Thymus (tissue), 11 donors: ENCODE measurements at regions not wholly inside any gene's neighbourhood (a gene's known extent, or its start where the extent isn't known, plus 50 kb on each side); places are given as distances from the start of the nearest gene placed in this dataset.
A peak's percentile ranks its signal among the peaks of the same experiment; 100 is the strongest.

Experiments used
- DNase-seq, 9 donors: peaks; one replicate each; pipeline ENCODE4 v3.0.0-alpha.2; 2013; ENCODE audit warnings: low spot score in 9 of 9, low read depth in 6 of 9, missing footprints in 1 of 9
- H3K27ac ChIP-seq, 2 donors: one replicate each; pipeline ENCODE4 v1.5.1; 2013; ENCODE audit warnings: control low read depth in 1 of 2, low read depth in 1 of 2, low read length in 1 of 2, mild to moderate bottlenecking in 1 of 2, moderate library complexity in 1 of 2
- H3K27me3 ChIP-seq, 2 donors: one replicate each; pipeline ENCODE4 v1.5.1; 2013; ENCODE audit warnings: low read length in 1 of 2; ENCODE audit not compliant: control insufficient read depth in 2 of 2, insufficient read depth in 1 of 2
- H3K36me3 ChIP-seq, 2 donors: one replicate each; pipeline ENCODE4 v1.5.1; 2013; ENCODE audit warnings: low read length in 1 of 2, mild to moderate bottlenecking in 1 of 2, moderate library complexity in 1 of 2; ENCODE audit not compliant: control insufficient read depth in 2 of 2, insufficient read depth in 2 of 2
- H3K4me1 ChIP-seq, 2 donors: one replicate each; pipeline ENCODE4 v1.5.1; 2013; ENCODE audit warnings: low read length in 2 of 2; ENCODE audit not compliant: control insufficient read depth in 2 of 2, insufficient read depth in 2 of 2
- H3K4me3 ChIP-seq, 2 donors: one replicate each; pipeline ENCODE4 v1.5.1; 2013; ENCODE audit warnings: low read length in 2 of 2, control low read depth in 1 of 2, mild to moderate bottlenecking in 1 of 2
- H3K9me3 ChIP-seq, 2 donors: one replicate each; pipeline ENCODE4 v1.5.1; 2013; ENCODE audit warnings: low read length in 1 of 2, mild to moderate bottlenecking in 1 of 2; ENCODE audit not compliant: control insufficient read depth in 2 of 2, insufficient read depth in 1 of 2
- WGBS: extraction: QIAGEN DNeasy Blood & Tissue Kit; methylation state at CpG from one replicate; pipeline ENCODE4 v1.1.7; 2013; 5-methylcytosine and 5-hydroxymethylcytosine counted together
- donor health status: healthy.

DNA sequence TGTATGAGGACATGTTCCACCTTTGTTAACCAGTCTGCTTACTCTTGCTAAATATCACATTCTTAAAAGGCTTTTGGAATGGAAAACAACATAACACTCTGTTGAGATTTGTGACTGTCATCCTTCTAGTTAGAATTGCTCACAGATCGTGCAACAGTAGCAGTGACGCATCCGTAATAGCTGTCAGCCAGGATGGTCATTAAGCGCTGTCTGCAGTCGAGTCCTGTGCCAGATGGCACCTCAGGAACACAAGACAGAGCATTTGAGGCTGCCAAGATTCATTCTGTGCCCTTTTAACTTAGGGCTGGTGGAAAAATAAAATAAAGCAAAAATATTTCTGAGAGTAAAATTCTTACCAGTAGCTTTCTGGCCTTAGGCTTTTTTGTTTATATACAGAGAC is 348.6 kb downstream of the ANKRD7 start:
- no peaks in the 10 kb centered on the region for H3K4me1 ChIP-seq
- no peak overlapping the region for H3K4me3 ChIP-seq
- no peak for DNase-seq
- WGBS: 83% methylated on average over 5 of the region's 5 CpGs
- no peaks in the 10 kb centered on the region for H3K27me3 ChIP-seq
- no peak overlapping the region for H3K27ac ChIP-seq
- H3K9me3 ChIP-seq: no peaks in the 10 kb centered on the region
- H3K36me3 ChIP-seq: no peaks in the 10 kb centered on the region

DNA sequence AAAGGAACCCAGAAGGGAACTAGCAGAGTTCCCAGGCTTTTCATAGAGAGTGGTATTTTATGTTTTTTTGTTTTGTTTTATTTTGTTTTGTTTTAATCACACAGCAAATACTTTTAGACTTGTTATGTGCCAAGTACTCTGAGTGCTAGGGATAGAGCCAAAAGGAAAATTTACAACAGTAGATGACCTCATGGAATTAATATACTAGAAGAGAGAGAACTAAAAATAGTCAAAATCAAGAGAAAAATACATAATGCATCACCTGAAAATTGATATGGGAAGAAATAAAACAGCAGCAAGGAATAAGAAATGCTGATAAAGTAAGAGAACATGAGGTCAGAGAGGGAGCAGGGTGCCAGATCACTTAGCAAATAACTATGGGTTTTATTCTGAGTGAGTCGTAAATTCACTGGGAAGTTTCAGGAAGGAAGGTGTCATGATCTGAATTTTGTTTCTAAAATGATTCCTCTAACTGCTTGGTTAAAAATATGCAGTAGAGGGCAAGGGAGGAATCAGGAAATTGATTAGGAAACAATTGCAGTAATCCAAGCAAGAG is 351.0 kb downstream of the ANKRD7 start:
- no peaks in the 10 kb centered on the region for H3K4me1 ChIP-seq
- H3K9me3 ChIP-seq: no peaks in the 10 kb centered on the region
- no peak overlapping the region for H3K4me3 ChIP-seq
- no peaks in the 10 kb centered on the region for H3K36me3 ChIP-seq
- no peak overlapping the region for H3K27ac ChIP-seq
- 6% methylated on average over 1 of the region's 1 CpG for WGBS
- H3K27me3 ChIP-seq: no peaks in the 10 kb centered on the region
- DNase-seq: no peak

DNA sequence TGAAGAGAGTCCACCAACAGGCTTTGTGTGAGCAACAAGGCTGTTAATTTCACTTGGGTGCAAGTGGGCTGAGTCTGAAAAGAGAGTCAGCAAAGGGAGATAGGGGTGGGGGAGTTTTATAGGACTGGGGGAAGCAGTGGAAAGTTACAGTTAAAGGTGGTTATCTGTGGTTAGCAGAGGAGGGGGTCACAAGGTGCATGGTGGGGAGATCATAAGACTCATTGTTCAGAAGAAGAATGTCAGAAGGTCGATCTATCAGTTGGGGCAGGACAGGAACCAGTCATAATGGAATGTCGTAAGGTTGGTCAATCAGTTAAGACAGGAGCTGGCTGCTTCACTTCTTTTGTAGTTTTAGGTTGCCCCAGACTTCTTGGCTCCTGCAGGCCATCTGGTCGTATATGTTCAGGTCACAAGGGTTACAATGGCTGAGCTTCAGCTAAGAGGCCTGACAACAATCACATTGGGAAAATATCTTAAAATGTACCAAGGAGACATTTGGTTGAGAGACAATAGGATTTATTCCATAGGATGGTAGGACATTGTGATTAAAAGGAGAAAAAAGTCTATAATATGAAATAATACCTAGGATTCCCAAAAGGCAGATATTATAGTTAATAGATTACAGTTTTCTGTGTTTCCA is 356.4 kb downstream of the ANKRD7 start:
- no peaks in the 10 kb centered on the region for H3K36me3 ChIP-seq
- no peak overlapping the region for H3K27ac ChIP-seq
- DNase-seq: no peak
- H3K4me1 ChIP-seq: no peaks in the 10 kb centered on the region
- H3K9me3 ChIP-seq: no peaks in the 10 kb centered on the region
- WGBS: 75% methylated on average over 3 of the region's 3 CpGs
- H3K27me3 ChIP-seq: no peaks in the 10 kb centered on the region
- no peak overlapping the region for H3K4me3 ChIP-seq

DNA sequence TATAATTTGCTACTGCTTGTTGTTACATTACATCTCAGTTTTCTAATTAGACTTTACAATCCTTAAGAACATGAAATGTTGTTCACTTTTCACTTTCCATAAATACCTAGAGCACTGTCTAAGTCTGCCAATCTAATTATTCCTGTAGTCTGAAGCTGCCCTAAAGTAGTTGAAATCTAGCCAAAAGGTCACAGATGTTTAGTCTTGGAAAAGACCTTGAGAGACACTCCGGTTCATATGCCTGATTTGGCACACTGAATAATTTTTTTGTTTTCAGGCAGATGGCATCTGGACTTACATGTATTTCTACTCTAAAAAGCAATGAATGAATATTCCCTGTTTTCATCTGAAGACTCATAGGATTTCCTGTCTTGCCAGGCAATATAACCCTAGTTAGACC is 359.1 kb downstream of the ANKRD7 start:
- no peak for DNase-seq
- no peak overlapping the region for H3K27ac ChIP-seq
- H3K9me3 ChIP-seq: peaks cover 0 to 3% of the 10 kb centered on the region in 2 donors
- H3K4me3 ChIP-seq: no peak overlapping the region
- 91% methylated on average over 1 of the region's 1 CpG for WGBS
- H3K4me1 ChIP-seq: no peaks in the 10 kb centered on the region
- no peaks in the 10 kb centered on the region for H3K36me3 ChIP-seq
- H3K27me3 ChIP-seq: no peaks in the 10 kb centered on the region

DNA sequence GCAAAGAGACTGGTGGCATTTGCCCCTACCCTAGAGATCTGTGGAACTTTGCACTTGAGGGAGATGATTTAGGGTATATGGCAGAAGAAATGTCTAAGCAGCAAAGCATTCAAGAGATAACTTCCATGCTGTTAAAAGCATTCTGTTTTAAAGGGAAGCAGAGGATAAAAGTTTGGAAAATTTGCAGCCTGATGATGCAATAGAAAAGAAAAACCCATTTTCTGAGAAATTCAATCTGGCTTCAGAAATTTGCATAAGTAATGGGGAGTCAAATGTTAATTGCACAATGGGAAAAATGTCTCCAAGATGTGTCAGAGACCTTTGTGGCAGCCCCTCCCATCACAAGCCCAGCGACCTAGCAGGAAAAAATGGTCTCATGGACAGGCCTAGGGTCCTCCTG is 361.7 kb downstream of the ANKRD7 start:
- Histone ChIP-seq H3K4me1 (no peaks in the 10 kb centered on the region), H3K4me3 (no peak overlapping the region), H3K27ac (no peak overlapping the region), H3K27me3 (no peaks in the 10 kb centered on the region), H3K9me3 (peaks cover 0 to 3% of the 10 kb centered on the region in 2 donors), H3K36me3 (no peaks in the 10 kb centered on the region)
- WGBS: 74% methylated on average over 1 of the region's 1 CpG
- DNase-seq: no peak

DNA sequence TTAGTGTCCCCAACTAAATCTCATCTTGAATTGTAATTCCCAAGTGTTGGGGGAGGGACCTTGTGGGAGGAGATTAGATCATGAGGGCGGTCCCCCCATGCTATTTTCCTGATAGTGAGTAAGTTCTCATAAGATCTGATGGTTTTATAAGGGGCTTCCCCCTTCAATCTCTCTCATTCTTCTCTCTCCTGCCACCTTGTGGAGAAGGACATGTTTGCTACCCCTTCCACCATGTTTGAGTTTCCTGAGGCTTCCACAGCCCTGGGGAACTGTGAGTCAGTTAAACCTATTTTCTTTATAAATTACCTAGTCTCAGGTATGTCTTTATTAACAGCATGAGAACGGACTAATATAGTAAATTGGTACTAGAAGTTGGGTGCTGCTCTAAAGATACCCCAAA is 365.6 kb downstream of the ANKRD7 start:
- no peaks in the 10 kb centered on the region for H3K27me3 ChIP-seq
- peaks cover 0 to 3% of the 10 kb centered on the region in 2 donors for H3K9me3 ChIP-seq
- no peak overlapping the region for H3K4me3 ChIP-seq
- H3K36me3 ChIP-seq: no peaks in the 10 kb centered on the region
- peak in 3 of 9 donors; percentile 1 to 18 (median 4) for DNase-seq
- 58% methylated on average over 2 of the region's 2 CpGs for WGBS
- no peak overlapping the region for H3K27ac ChIP-seq
- no peaks in the 10 kb centered on the region for H3K4me1 ChIP-seq

DNA sequence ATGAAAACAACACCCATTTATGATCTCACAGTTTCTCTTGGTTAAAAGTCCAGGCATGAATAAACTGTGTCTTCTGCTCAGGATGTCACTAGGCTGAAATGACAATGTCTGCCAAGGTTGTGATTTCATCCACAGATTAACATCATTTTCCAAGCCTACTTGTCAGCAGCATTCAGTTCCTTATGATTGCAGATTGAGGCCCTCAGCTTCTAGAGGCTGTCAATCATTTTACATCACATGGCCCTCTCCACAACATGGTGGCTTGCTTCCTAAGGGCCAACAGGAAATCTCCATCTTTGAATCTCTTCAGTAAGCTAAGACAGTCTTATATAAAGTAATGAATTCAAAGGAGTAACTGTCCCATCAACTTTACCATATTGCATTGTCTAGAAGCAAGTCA is 377.6 kb downstream of the ANKRD7 start:
- Histone ChIP-seq H3K9me3 (no peaks in the 10 kb centered on the region), H3K4me1 (no peaks in the 10 kb centered on the region), H3K4me3 (no peak overlapping the region), H3K27ac (no peak overlapping the region), H3K27me3 (no peaks in the 10 kb centered on the region), H3K36me3 (no peaks in the 10 kb centered on the region)
- no peak for DNase-seq

DNA sequence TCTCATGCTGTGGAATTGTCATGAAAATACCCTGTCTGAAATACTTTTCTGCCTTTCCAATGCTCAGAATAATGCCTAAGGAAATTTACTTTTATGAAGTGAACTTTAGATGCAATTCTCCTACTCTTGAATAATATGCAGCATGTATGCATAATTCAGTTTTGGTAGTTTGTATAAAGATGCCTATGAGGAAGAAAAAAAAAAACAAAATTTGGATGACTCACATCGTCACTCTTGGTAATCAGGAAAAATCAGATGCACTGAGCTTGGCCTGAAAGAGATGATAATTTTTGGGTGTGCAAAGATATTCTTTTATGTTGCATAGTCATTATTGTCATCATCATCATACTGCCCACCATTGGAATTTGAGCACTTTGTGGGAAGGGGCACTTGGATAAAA is 382.1 kb downstream of the ANKRD7 start:
- no peaks in the 10 kb centered on the region for H3K4me1 ChIP-seq
- no peak overlapping the region for H3K27ac ChIP-seq
- WGBS: 81% methylated on average over 1 of the region's 1 CpG
- H3K4me3 ChIP-seq: no peak overlapping the region
- DNase-seq: no peak
- H3K27me3 ChIP-seq: no peaks in the 10 kb centered on the region
- H3K9me3 ChIP-seq: no peaks in the 10 kb centered on the region
- no peaks in the 10 kb centered on the region for H3K36me3 ChIP-seq

DNA sequence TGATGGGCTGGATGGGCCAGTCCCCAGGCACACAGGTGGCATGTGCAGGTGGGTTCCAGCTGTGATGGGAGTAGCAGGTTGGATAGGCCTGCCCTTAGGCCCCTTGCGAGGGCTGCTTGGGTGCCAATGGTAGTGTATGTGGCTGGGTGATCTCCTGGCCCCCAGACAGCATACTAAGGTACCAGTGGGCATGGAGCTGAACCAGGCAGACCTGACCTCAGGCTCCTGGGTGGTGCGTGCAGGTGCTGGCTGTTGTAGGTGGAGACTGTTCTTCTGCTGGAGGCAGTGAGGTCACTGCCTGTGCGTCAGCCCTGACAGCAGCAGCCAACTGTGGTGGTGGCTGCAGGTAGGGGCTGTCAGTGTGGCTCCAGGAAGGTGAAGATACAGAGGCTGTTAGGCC is 384.7 kb downstream of the ANKRD7 start:
- H3K27me3 ChIP-seq: no peaks in the 10 kb centered on the region
- no peaks in the 10 kb centered on the region for H3K9me3 ChIP-seq
- H3K4me3 ChIP-seq: no peak overlapping the region
- DNase-seq: no peak
- no peaks in the 10 kb centered on the region for H3K36me3 ChIP-seq
- WGBS: 95% methylated on average over 3 of the region's 3 CpGs
- no peaks in the 10 kb centered on the region for H3K4me1 ChIP-seq
- no peak overlapping the region for H3K27ac ChIP-seq
